Fibroblast of pulmonary artery (primary cell): ENCODE measurements at regions not wholly inside any gene's neighbourhood (a gene's known extent, or its start where the extent isn't known, plus 50 kb on each side); places are given as distances from the start of the nearest gene placed in this dataset.

Experiments
- DNase-seq: peaks from one replicate; pipeline ENCODE4 v3.0.0-alpha.2; 2010; ENCODE audit warnings: low read depth
- H3K4me3 ChIP-seq: replicated peaks from 2 replicates; pipeline ENCODE4 v1.5.1; 2011; ENCODE audit warnings: low read depth, mild to moderate bottlenecking, control low read depth, low read length, moderate library complexity
- CTCF ChIP-seq: IDR thresholded peaks from 2 replicates; pipeline ENCODE4 v1.5.1; 2011; ENCODE audit warnings: mild to moderate bottlenecking, control low read depth, low read length, inconsistent platforms; ENCODE audit errors: missing control alignments

GRCh38 chr9:85117831-85118230 lies 448.3 kb downstream of the NTRK2 start:
- no peak for TF ChIP-seq CTCF
- DNase-seq = no peak
- no peak overlapping the region for H3K4me3 ChIP-seq

- H3K4me3 ChIP-seq = no peak overlapping the region
- no peak for TF ChIP-seq CTCF
- DNase-seq = no peak
These were observed 445.9 kb downstream of the NTRK2 start for GRCh38 chr9:85115473-85115872.

GRCh38 chr9:85114799-85115198 lies 445.3 kb downstream of the NTRK2 start:
- TF ChIP-seq CTCF = no peak
- DNase-seq = no peak

GRCh38 chr9:85112933-85113418 lies 443.4 kb downstream of the NTRK2 start:
- no peak for DNase-seq
- TF ChIP-seq CTCF = no peak
- no peak overlapping the region for H3K4me3 ChIP-seq

More at GRCh38 chr9:85114799-85115198, 445.3 kb downstream of the NTRK2 start:
- H3K4me3 ChIP-seq = no peak overlapping the region

- no peak for TF ChIP-seq CTCF
- no peak overlapping the region for H3K4me3 ChIP-seq
- no peak for DNase-seq
These were observed 442.9 kb downstream of the NTRK2 start for GRCh38 chr9:85112391-85112790.

GRCh38 chr9:85108746-85109145 lies 439.2 kb downstream of the NTRK2 start:
- TF ChIP-seq CTCF = no peak
- H3K4me3 ChIP-seq = no peak overlapping the region
- DNase-seq = no peak

- TF ChIP-seq CTCF = no peak
- no peak for DNase-seq
- no peak overlapping the region for H3K4me3 ChIP-seq
These were observed 438.7 kb downstream of the NTRK2 start for GRCh38 chr9:85108229-85108628.
